GM12872 (cell line): ENCODE measurements at regions not wholly inside any gene's neighbourhood (a gene's known extent, or its start where the extent isn't known, plus 50 kb on each side); places are given as distances from the start of the nearest gene placed in this dataset.

Experiments
- CTCF ChIP-seq: IDR thresholded peaks from 3 replicates; pipeline ENCODE4 v1.5.1; 2011; ENCODE audit warnings: low read depth, mild to moderate bottlenecking, low read length, moderate library complexity; ENCODE audit not compliant: insufficient read depth

- no peak for TF ChIP-seq CTCF
Measured at GRCh38 chr1:60972841-60973364, 109.5 kb upstream of the NFIA start.

- no peak for TF ChIP-seq CTCF
Measured at GRCh38 chr1:60971330-60971729, 111.0 kb upstream of the NFIA start.

GRCh38 chr1:60969971-60970509 lies 112.3 kb upstream of the NFIA start:
- 0 out of 3 replicates have a peak, but pooled peaks have one; percentile 2 for TF ChIP-seq CTCF

GRCh38 chr1:60965280-60965854 lies 117.0 kb upstream of the NFIA start:
- no peak for TF ChIP-seq CTCF

- no peak for TF ChIP-seq CTCF
Measured at GRCh38 chr1:60963167-60963940, 119.0 kb upstream of the NFIA start.

GRCh38 chr1:60960891-60961461 lies 121.4 kb upstream of the NFIA start:
- TF ChIP-seq CTCF = no peak

GRCh38 chr1:60959701-60960100 lies 122.7 kb upstream of the NFIA start:
- no peak for TF ChIP-seq CTCF
